Caco-2 (cell line): ENCODE measurements at regions not wholly inside any gene's neighbourhood (a gene's known extent, or its start where the extent isn't known, plus 50 kb on each side); places are given as distances from the start of the nearest gene placed in this dataset.

ENCODE experiments used
- BruUV-seq: library from RNA; stranded (reverse); fragments of 400-500 nt; replicated peaks from 2 replicates; lab custom pipeline; 2021; lab: Mats Ljungman, UMichigan
- CTCF ChIA-PET: fragments of 300-600 bp; sonication (Branson Sonifier 250); formaldehyde crosslinking; loops from one replicate; lab custom pipeline; 2022; ENCODE audit warnings: antibody characterized with exemption; lab: Charles Lee
- POLR2A ChIA-PET: fragments of 300-600 bp; sonication (Branson Sonifier 250); formaldehyde crosslinking; loops from one replicate; lab custom pipeline; 2022; ENCODE audit warnings: antibody characterized with exemption; lab: Charles Lee
- DNase-seq, 2 experiments: peaks; one replicate each; pipeline versions ENCODE4 v3.0.0 to v3.0.0-alpha.2; 2020 to 2022
- H3K27me3 ChIP-seq: replicated peaks from 2 replicates; pipeline ENCODE4 v1.6.0; 2011; ENCODE audit warnings: low read length; ENCODE audit not compliant: control insufficient read depth, insufficient read depth
- H3K36me3 ChIP-seq: 2 replicates; pipeline ENCODE4 v1.5.1; 2011; ENCODE audit warnings: low read length; ENCODE audit not compliant: control insufficient read depth, insufficient read depth
- H3K4me1 ChIP-seq: fragments of 250-450 bp; sonication (Bioruptor Pico); 2 replicates; pipeline ENCODE4 v1.5.1; 2020; ENCODE audit warnings: mild to moderate bottlenecking
- H3K4me3 ChIP-seq: 2 replicates; pipeline ENCODE4 v1.5.1; 2011; ENCODE audit warnings: low read depth, mild to moderate bottlenecking, control low read depth, low read length
- H3K9me3 ChIP-seq: fragments of 250-450 bp; sonication (Bioruptor Pico); 2 replicates; pipeline ENCODE4 v1.5.1; 2020; ENCODE audit warnings: mild to moderate bottlenecking, moderate library complexity
- H3K27ac Mint-ChIP-seq: one replicate; pipeline ENCODE4 v1.8.0; 2022; ENCODE audit warnings: mixed read lengths; ENCODE audit not compliant: unreplicated experiment
- H3K27me3 Mint-ChIP-seq: one replicate; pipeline ENCODE4 v1.8.0; 2022; ENCODE audit warnings: mixed read lengths; ENCODE audit not compliant: insufficient read depth, unreplicated experiment
- H3K36me3 Mint-ChIP-seq: one replicate; pipeline ENCODE4 v1.8.0; 2022; ENCODE audit warnings: mild to moderate bottlenecking, mixed read lengths; ENCODE audit not compliant: insufficient read depth, unreplicated experiment
- H3K4me1 Mint-ChIP-seq: one replicate; pipeline ENCODE4 v1.8.0; 2022; ENCODE audit warnings: low read depth, mixed read lengths; ENCODE audit not compliant: unreplicated experiment
- H3K4me3 Mint-ChIP-seq: one replicate; pipeline ENCODE4 v1.8.0; 2022; ENCODE audit warnings: mild to moderate bottlenecking, moderate library complexity, mixed read lengths; ENCODE audit not compliant: unreplicated experiment
- H3K9me3 Mint-ChIP-seq: one replicate; pipeline ENCODE4 v1.8.0; 2022; ENCODE audit warnings: mixed read lengths; ENCODE audit not compliant: unreplicated experiment
- CTCF ChIP-seq, 2 experiments: fragments of 200-600 bp in 1 of 2; IDR thresholded peaks; 1 replicate in 1 of 2; 2 replicates in 1 of 2; pipeline versions ENCODE4 v1.5.1 to v1.8.0; 2011 to 2022; ENCODE audit warnings: antibody characterized with exemption in 1 of 2, control low read depth in 1 of 2, inconsistent platforms in 1 of 2, low read depth in 1 of 2, low read length in 1 of 2, mild to moderate bottlenecking in 1 of 2, moderate library complexity in 1 of 2; ENCODE audit not compliant: insufficient read depth in 1 of 2, severe bottlenecking in 1 of 2, unreplicated experiment in 1 of 2
- intact Hi-C: fragments of 100-400 bp; cut with micrococcal nuclease; formaldehyde crosslinking; loops from one replicate; pipeline ENCODE4 v1.10.0; 2022; ENCODE audit not compliant: unreplicated experiment

GRCh38 chr12:77766224-77766623 lies 64.5 kb upstream of the NAV3 start:
- Mint-ChIP-seq H3K4me3 (no peak overlapping the region), H3K9me3 (peaks cover 10% of the 10 kb centered on the region), H3K4me1 (no peaks in the 10 kb centered on the region), H3K36me3 (no peaks in the 10 kb centered on the region), H3K27me3 (no peaks in the 10 kb centered on the region), H3K27ac (no peak overlapping the region)
- TF ChIP-seq CTCF (IDR thresholded peaks at IDR 0.05; ENCODE audit: insufficient read depth in 1 of 2, low read depth in 1 of 2, low read length in 1 of 2, severe bottlenecking in 1 of 2, unreplicated experiment in 1 of 2): no peak
- no TSS peak for BruUV-seq
- DNase-seq: no peak
- Histone ChIP-seq H3K9me3 (peaks cover 5% of the 10 kb centered on the region; the same call in 1 of the 2 replicates), H3K36me3 (no peaks in the 10 kb centered on the region), H3K27me3 (no peaks in the 10 kb centered on the region), H3K4me3 (no peak overlapping the region), H3K4me1 (no peaks in the 10 kb centered on the region)
- intact Hi-C loops: no loop called here
- ChIA-PET POLR2A (no interaction called here), CTCF (no interaction called here)

- H3K9me3 ChIP-seq: no peaks in the 10 kb centered on the region
- Mint-ChIP-seq H3K36me3 (no peaks in the 10 kb centered on the region), H3K4me1 (no peaks in the 10 kb centered on the region), H3K27ac (no peak overlapping the region), H3K27me3 (no peaks in the 10 kb centered on the region), H3K4me3 (no peak overlapping the region), H3K9me3 (no peaks in the 10 kb centered on the region)
- ChIA-PET CTCF (no interaction called here), POLR2A (no interaction called here)
- no peak overlapping the region for H3K4me3 ChIP-seq
- no peak for TF ChIP-seq CTCF (IDR thresholded peaks at IDR 0.05; ENCODE audit: insufficient read depth in 1 of 2, low read depth in 1 of 2, low read length in 1 of 2, severe bottlenecking in 1 of 2, unreplicated experiment in 1 of 2)
- DNase-seq: no peak
- no peaks in the 10 kb centered on the region for H3K27me3 ChIP-seq
- intact Hi-C loops: no loop called here
- H3K36me3 ChIP-seq: no peaks in the 10 kb centered on the region
- H3K4me1 ChIP-seq: no peaks in the 10 kb centered on the region
- BruUV-seq: no TSS peak
These were observed 69.4 kb upstream of the NAV3 start for GRCh38 chr12:77761286-77761685.

- no peak for DNase-seq
- intact Hi-C loops: no loop called here
- H3K27me3 ChIP-seq: no peaks in the 10 kb centered on the region
- no peaks in the 10 kb centered on the region for H3K36me3 ChIP-seq
- no peak overlapping the region for H3K27ac Mint-ChIP-seq
- no peaks in the 10 kb centered on the region for H3K4me1 Mint-ChIP-seq
- CTCF ChIA-PET: no interaction called here
- H3K4me1 ChIP-seq: no peaks in the 10 kb centered on the region
- TF ChIP-seq CTCF (IDR thresholded peaks at IDR 0.05; ENCODE audit: insufficient read depth in 1 of 2, low read depth in 1 of 2, low read length in 1 of 2, severe bottlenecking in 1 of 2, unreplicated experiment in 1 of 2): no peak
- H3K36me3 Mint-ChIP-seq: no peaks in the 10 kb centered on the region
- no peak overlapping the region for H3K4me3 Mint-ChIP-seq
- no peaks in the 10 kb centered on the region for H3K9me3 ChIP-seq
- POLR2A ChIA-PET: no interaction called here
- H3K27me3 Mint-ChIP-seq: peaks cover 2% of the 10 kb centered on the region
- H3K9me3 Mint-ChIP-seq: no peaks in the 10 kb centered on the region
- no peak overlapping the region for H3K4me3 ChIP-seq
- BruUV-seq: no TSS peak
These were observed 70.2 kb upstream of the NAV3 start for GRCh38 chr12:77760271-77761025.
